Activated CD4-positive, alpha-beta T cell treated with anti-CD3 and anti-CD28 coated beads, Interleukin-2, amount 50 U/mL, for 1 hour (primary cell): ENCODE measurements at regions not wholly inside any gene's neighbourhood (a gene's known extent, or its start where the extent isn't known, plus 50 kb on each side); places are given as distances from the start of the nearest gene placed in this dataset.
"Not testable (repeated sequence)": the region's sequence is repeated elsewhere in the genome, so short reads cannot be mapped to it uniquely, and the experiment has no call there.

ENCODE experiments used
- DNase-seq: peaks from one replicate; pipeline ENCODE4 v3.0.0-alpha.2; 2020

GRCh38 chr1:228796945-228797344 is 61.7 kb downstream of the RHOU start:
- DNase-seq = not testable (repeated sequence)

- DNase-seq = no peak
These were observed 62.8 kb downstream of the RHOU start for GRCh38 chr1:228798035-228798434.

- DNase-seq = no peak
These were observed 63.3 kb downstream of the RHOU start for GRCh38 chr1:228798548-228798947.

GRCh38 chr1:228799924-228800323 is 64.6 kb downstream of the RHOU start:
- DNase-seq = no peak

- no peak for DNase-seq
These were observed 65.8 kb downstream of the RHOU start for GRCh38 chr1:228801068-228801467.

- DNase-seq = no peak
These were observed 67.3 kb downstream of the RHOU start for GRCh38 chr1:228802386-228803220.

- no peak for DNase-seq
These were observed 68.1 kb downstream of the RHOU start for GRCh38 chr1:228803421-228803820.

- no peak for DNase-seq
These were observed 68.9 kb downstream of the RHOU start for GRCh38 chr1:228804173-228804572.

- no peak for DNase-seq
These were observed 69.5 kb downstream of the RHOU start for GRCh38 chr1:228804640-228805413.

- DNase-seq = no peak
These were observed 72.8 kb downstream of the RHOU start for GRCh38 chr1:228807904-228808605.

- DNase-seq = no peak
These were observed 74.5 kb downstream of the RHOU start for GRCh38 chr1:228809621-228810394.

GRCh38 chr1:228810395-228810758 is 75.1 kb downstream of the RHOU start:
- DNase-seq = no peak

- no peak for DNase-seq
These were observed 75.8 kb downstream of the RHOU start for GRCh38 chr1:228810878-228811711.

GRCh38 chr1:228811712-228812305 is 76.5 kb downstream of the RHOU start:
- DNase-seq = no peak

- DNase-seq = no peak
These were observed 77.7 kb downstream of the RHOU start for GRCh38 chr1:228812961-228813360.

GRCh38 chr1:228814176-228814575 is 78.9 kb downstream of the RHOU start:
- DNase-seq = no peak

- DNase-seq = no peak
These were observed 83.0 kb downstream of the RHOU start for GRCh38 chr1:228818296-228818695.

GRCh38 chr1:228818928-228819630 is 83.8 kb downstream of the RHOU start:
- DNase-seq = no peak

- DNase-seq = no peak
These were observed 86.0 kb downstream of the RHOU start for GRCh38 chr1:228821252-228821651.

- DNase-seq = no peak
These were observed 87.9 kb downstream of the RHOU start for GRCh38 chr1:228823200-228823599.

- no peak for DNase-seq
These were observed 89.1 kb downstream of the RHOU start for GRCh38 chr1:228824366-228824765.
